CD4-positive, alpha-beta T cell treated with Interleukin-10 for 1 hour (primary cell): ENCODE measurements at regions not wholly inside any gene's neighbourhood (a gene's known extent, or its start where the extent isn't known, plus 50 kb on each side); places are given as distances from the start of the nearest gene placed in this dataset.

Source experiments
- DNase-seq: peaks from one replicate; pipeline ENCODE4 v3.0.0-alpha.2; 2020

DNA sequence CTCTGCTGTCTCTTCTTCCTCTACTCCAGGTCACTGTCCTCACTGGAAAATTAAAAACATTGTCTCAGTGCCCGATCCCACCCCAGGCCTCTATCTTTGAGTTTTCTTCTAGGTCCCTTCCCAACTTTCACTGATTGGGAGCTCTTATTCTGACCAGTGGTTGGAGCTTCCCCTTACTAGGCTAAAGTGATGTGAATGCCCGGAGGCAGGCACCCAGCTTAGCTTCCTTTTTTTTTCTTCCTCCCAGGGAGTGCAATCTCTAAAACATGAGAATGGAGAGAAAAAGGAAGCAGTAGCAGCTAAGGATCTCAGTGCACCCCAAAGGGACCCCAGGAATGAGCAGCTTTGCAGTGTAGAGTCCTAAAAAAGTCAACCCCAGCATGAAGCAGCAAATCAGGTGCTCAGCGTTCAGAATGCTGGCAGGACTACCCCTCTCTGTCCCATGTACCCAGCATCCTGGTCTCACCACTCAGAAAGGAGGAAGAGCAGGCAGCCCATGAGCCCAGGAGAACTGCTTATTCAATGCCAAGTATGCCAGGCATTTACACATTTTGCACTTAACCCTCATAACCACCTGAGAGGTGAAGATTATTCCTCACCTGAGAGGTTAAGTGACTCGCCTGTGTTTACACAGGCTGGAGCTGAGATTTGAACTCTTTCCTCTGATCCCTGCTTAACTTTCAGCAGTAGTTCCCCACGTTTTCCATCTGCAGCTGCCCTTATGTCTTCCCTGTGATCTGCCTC lies 146.2 kb upstream of the PWP1 start:
- DNase-seq: no peak

DNA sequence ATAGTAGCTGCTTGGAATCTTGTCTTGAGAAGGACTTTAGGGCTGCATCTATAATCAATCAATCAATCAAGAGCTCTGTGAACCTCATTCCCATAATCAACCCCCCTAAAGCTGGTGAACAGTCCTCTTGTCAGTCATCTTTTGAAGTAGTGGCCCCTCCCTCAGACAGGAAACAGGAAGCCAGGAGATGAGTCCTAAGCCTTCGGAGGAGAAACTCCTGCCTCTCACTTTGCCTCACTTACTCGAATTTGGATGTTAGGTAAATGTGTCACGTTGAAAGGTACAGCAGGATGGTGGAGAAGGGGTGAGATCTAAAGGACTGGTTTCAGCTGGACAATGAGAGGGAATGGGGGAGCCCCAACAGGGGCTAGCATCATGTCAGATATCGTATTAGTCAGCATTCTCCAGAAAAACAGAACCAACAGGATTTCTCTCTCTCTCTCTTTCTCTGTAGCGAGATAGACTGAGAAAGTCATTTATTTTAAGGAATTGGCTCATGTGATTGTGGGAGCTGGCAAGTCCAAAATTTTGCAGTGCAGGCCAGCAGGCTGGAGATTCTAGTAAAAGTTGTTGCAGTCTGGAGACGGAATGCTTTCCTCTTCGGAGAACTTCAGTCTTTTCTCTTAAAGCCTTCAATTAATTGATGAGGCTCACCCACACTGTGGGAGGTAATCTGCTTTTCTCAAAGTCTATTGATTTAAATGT lies 144.4 kb upstream of the PWP1 start:
- no peak for DNase-seq

DNA sequence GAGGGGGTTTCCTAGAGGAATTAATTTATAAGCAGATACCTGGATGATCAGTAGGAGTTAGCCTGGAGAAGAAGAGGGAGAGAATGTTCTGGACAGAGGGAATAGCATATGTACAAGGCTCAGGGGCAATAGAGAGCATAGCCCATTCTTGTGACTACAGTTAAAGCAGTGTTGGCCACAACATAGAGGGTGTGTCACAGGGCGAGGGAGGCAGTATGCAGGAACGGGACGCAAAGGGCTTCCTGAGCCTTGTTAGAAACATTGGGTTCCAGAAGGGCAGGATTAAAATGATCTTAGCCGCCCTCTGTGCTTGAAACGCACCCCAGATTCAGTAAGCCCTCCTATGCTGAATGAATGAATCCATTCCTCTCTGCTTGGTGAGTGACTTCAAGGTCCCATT lies 142.2 kb upstream of the PWP1 start:
- DNase-seq: no peak

DNA sequence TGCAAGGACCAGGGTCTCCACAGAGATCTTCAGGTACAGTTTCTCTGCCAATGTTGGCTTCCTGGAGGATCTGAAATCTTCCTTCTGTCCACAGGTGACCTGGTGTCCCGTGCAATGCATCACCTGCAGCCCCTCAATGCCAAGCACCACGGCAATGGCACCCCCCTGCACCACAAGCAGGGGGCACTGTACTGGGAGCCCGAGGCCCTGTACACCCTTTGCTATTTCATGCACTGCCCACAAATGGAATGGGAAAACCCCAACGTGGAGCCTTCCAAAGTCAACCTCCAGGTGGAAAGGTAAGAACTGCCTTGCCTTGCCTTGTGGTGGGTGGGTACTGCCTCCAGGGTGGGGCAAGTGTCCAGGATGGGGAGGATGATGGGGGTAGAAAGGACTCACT lies 141.8 kb upstream of the PWP1 start:
- DNase-seq: no peak

DNA sequence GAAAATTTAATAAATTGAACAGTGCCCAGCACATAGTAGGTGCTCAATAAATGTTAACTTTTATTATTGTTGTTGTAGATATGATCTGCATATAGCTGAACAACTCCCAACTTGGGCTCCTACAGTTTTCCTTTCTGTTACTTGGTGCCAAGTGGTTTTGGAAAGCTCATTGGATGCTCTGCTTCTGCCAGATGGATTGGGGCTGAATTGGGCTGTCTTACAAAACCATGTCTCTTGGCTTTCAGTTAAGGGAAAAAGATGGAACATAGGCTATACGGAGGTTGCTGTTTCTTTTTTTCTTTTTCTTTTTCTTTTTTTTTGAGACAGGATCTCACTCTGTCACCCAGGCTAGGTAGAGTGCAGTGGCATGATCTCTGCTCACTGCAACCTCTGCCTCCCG lies 140.7 kb upstream of the PWP1 start:
- no peak for DNase-seq

DNA sequence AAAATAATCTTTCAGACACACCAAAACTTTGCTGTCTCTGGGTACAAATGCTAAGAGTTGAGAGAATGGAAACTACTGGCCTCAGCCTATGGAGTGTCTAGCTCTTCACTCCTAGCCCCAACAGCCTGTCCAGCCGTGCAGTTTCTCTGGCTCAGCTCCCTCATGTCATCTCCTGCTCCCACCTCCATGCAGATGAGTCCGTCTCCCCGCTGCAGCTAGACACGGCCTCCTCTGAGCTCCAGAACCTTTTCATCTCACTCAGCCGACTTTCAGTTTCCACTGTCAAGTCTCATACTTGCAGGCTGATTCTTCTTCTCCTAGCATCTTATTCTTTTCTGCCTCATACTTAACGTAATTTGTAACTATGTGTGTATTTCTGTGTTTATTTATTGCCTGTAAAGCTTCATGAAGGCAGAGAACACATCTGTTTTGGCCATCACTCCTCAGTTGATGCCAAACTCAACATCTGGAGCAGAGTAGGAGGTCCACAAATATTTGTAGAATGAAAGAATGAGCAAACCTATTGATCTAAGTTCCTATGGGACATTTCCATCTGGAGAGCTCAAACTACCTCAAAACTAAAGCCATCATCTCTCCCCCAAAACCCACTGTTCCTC lies 139.8 kb upstream of the PWP1 start:
- no peak for DNase-seq

DNA sequence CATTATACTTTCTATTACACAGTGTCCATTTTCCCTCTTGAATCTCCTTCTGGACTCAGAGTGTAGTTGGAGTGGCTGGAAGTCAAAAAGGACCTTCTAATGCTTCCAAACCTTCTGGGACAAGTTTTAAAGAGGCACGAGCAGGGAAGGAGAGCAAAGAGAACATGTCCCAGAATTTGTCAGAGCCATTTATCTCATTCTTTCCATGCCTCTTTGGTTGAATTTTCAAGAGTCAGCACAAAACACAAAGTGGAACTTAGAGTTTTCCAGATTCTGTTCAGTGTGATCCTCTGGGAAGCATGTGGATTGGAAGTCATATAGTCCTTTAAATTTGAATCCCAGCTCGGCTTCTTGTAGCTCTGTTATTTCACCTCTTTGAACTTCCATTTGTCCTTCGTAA lies 138.2 kb upstream of the PWP1 start:
- no peak for DNase-seq

DNA sequence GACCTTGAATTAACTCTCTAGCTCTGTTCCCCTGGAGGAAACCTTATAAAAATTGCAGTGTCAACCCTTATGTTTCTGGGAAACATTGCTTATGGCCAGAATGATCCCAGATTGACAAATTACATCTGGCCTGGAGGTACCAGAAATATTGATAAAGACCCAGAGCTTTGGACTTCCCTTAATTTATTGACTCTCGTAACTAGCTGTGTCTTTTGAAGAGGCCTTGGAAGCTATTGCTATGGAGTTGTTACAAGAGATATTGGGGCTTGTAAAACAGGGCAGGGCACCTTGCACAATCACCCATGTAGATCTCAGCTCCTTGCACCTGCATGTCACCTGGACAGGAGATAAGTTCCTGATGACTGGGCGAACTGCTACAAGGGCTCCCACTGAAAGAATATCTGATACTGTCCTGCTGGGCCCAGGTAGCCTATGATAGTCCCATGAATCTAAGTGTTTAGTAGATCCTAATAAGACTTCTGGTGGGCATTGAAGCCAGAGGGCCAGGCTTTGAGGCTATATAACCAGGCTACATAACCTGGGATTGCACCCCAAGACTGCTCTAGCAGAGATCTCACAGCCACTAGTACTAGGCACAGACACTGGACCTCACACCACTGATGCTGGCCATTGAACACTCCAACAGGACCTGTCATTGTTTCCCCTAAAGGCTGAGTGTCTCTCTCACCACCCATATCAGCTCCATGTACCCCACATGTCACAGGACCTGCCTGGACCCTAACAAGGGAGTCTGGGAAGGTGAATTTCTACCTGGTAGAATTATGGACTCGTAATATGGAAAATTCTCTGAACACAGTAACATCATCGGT lies 135.7 kb upstream of the PWP1 start:
- no peak for DNase-seq

DNA sequence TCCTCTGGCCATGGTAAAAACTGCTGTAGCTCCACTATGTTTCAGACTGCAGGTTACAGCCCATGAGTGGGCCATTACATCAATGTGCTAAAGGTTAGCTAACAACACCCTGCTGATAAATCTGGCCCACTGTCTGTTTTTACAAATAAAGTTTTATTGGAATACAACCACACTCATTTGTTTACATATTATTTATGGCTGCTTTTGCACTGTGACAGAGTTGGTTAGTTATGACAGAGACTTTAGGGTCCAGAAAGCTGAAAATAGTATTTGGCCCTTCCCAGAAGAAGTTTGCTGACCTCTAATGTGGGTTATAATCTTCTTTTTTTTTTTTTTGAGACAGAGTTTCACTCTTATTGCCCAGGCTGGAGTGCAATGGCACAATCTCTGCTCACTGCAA lies 134.2 kb upstream of the PWP1 start:
- DNase-seq: no peak

DNA sequence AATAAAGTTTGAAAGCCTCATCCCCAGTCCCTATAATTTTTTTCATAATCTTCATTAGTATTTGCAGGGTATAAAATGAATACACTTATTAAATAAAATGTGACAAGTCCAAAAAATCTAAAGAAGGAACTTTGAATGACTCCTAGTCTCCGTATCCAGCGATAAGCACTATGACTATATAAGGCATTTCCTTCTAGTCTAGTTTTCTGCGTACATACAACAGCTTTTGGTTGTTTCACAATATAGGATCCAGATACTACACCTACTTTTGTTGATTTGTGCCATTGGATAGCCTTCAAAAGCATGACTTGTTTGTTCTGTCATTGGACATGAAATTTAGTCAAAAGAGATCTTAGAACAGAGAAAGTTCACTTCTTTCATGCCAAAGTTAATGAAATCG lies 133.3 kb upstream of the PWP1 start:
- DNase-seq: no peak

DNA sequence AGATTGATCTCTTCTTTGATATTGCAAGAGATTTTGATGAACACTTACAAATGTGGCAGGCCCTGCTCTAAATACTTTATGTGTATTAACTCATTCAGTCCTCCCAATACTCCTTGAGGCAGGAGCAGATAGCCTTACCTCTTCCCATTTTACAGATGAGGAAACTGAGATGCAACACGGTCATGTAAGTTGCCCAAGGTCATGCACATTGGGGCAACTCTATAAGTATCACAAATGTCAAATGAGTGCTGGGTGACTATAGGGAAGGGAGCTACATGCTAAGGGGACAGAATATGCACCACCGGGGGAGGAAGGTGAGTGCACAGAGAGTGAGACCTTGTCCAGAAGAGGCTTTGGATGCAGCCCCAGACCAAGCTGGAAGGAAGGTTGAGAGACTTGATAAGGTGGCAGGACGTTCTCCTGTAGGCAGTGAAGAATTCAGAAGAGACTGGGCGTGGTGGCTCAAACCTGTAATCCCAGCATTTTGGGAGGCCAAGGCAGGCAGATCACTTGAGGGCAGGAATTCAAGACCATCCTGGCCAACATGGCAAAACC lies 132.3 kb upstream of the PWP1 start:
- DNase-seq: no peak

DNA sequence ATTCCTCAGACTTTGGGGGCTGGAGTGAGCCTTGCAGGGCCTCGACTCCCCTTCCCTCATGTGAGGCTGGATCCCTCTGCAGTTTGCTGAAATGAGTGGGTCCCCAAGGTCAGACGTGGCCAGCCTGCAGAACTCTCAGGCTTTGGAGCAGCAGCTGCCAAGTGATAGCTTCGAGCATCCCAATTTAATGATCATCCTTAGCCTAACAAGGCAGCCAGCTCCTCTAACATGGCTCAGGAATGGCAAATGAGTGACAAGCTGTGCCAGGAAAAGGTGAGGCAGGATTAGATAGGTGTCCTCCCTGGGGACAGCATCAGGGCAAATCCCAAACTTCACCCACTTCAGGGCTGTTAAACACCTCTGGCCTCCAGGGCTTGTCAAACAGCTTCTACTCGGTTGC lies 130.7 kb upstream of the PWP1 start:
- DNase-seq: no peak

DNA sequence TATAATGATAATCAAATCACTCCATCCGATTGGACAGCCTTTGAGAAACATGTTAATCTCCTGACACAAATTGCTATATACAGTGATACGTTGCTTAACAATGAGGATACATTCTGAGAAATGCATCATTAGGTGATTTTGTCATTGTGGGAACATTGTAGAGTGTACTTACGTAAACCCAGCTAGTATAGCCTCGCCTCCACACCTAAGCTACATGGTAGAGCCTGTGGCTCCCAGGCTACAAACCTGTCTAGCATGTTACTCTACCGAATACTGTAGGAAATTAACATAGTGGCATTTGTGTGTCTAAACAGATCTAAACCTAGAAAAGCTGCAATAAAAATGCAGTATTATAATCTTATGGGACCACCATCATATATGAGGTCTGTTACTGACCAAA lies 128.6 kb upstream of the PWP1 start:
- no peak for DNase-seq

DNA sequence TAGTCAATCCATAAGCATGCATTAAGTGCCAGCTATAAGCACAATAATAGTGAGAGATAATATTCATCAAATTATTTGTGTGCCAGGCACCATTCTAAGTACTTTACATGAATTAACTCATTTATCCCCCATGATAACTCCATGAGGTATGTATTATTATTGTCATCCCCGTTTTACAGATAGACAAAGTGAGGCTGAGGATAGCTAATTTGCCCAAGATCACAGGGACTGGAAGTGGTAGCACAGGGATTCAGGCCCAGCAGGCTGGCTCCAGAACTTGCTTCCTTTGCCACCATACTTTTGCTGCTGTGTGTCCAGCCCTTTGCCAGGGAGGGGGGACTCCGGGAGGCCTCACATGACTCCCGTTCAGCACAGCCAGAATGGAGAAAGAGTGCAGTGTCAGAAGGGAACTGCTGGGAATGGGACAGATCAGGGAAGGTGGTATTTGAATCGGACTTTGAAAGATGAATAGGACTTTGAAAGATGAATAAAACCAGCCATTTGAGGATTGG lies 128.0 kb upstream of the PWP1 start:
- DNase-seq: no peak

DNA sequence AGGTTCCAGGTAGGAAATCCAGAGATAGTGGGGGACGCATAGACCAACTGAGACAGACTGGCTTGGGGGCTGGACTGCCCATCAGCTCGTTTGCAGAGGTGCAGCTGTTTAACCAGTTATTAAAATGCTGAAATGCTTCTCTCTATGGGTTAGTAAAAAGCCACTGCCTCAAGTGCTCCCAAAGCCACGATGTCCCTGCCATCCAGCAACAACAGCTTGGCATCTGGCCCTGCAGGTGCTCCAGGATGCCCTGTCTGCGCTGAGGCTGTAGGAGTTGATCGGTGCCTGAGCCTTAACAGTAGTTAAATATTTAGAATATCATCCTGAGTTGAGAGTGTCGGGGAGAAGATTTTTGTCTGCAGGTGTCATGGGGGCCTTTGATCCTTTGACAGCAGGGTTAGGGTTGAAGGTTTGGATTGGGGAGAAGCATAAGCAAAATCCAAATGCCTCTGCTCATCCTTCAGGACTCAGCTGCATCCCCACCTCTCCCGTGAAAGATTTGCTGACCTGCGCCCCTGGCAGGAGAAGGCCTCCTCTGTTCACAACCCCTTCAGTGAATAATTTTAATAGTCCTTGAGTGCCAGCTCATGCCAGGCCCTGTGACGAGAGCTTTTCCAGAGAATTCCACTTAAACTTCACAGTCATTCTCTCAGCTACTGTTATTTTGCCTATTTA lies 127.3 kb upstream of the PWP1 start:
- no peak for DNase-seq

DNA sequence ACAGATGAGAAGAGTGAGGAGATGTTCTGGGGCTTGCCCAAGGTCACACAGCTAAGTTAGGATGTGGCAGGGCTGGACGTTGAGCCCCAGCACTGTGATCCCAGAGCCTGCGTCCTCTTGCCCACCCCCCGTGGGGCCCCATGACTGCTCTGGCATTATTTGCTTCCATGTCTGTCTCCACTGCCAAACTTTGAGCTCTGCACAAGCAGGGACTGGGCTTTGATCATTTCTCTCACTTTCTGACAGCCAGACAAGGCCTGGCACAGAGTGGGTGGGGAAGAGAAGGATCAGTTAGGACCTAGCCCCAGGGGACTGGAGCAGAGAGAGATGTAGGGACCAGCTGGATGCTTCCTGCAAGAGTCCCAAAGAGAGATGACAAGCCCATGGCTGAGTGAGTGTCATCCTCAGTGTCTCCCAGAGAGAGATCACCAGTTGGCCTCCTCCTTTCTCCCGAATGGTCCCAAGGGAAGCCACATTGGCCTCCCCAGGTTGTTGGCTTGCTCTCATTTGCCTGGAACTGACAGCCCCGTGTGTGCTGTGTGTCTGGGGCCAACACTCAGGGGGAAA lies 126.7 kb upstream of the PWP1 start:
- no peak for DNase-seq

DNA sequence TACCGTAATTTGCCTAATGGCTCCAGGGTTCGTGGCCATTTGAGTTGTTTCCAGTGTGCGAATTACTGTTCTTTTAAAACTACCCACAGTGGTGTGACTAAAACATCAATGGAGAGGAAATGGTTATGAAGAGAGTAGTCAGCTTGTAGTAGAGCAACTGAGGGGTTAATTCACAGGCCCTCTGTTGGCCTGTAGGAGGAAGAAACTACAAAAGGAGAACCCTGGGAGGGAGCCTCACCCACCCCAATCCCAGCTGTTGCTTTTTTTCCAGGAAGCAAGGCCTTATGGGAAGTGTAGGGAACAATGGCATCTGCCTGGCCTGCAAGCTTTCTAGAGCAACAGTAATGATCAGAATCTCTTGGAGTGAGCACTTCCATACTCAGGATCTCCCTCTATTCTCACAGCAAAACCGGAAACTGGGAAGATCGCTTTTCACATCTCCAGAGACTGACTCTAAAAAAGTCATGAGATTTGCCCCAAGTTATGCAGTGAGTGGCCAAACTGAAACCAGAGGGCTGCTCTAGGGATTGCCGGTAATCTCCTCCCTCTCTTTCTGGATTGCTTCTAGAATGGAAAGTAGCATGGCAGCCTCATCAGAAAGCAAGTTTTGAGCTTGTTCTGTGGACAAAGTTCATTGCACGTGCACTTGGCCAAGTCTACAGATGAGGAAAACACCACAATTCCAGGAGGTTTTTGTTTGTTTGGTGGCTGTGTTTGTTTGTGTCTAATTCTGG lies 125.3 kb upstream of the PWP1 start:
- no peak for DNase-seq

DNA sequence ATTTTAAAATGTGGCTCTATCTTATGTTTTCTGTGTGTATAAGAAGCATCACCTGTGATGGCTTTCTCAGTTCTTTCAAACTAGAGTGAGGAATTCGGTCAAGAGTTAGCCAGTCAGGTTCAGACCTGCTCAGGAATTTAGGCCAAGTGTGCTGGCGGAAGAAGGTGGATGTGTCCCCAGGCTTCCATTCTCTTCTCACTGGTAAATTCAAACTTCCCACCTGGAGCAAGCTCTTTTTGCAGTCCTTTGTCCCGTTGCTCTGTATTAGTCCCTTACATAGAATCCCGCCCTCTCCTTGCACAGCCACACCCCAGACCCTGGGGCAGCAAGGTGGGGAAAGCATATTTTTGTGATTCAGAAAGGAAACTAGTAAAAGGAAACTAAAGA lies 124.7 kb upstream of the PWP1 start:
- no peak for DNase-seq

DNA sequence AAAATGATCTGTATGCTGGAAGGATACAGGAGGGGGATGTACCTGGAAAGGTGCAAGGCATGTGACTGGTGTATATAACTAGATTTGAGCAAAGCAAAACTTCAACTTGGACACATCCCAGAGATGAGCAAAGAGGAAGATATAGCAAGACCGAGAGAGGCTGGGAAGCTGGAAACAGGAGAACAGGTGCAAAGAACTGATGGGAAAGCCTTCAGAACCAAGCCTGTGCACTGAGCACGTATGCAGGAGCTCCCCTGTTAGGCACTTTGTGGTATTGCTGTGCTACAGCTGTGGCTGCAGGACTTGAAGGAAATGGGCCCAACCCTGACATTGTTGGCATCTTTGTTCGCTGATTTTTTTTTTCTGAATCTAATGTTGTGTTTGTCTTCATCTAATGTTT lies 120.7 kb upstream of the PWP1 start:
- DNase-seq: no peak

DNA sequence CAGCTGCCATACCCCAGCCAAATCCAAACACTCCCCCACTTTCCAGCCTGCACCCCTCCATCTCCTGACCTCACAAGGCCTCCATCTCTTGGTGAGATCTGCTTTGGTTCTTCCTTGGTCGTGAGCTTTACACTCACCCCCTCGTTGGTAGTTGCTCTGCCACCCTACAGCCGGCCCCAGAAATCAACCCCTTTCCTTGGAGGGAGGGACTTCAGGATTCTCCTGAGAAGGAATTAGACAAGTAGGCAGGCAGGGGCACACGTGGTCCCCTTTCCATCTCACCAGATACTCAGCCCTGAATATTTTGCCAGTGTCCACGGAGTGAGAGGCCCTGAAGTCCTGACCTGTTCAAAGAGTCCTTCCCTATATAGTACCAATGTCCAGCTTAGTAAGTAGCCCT lies 120.0 kb upstream of the PWP1 start:
- no peak for DNase-seq

DNA sequence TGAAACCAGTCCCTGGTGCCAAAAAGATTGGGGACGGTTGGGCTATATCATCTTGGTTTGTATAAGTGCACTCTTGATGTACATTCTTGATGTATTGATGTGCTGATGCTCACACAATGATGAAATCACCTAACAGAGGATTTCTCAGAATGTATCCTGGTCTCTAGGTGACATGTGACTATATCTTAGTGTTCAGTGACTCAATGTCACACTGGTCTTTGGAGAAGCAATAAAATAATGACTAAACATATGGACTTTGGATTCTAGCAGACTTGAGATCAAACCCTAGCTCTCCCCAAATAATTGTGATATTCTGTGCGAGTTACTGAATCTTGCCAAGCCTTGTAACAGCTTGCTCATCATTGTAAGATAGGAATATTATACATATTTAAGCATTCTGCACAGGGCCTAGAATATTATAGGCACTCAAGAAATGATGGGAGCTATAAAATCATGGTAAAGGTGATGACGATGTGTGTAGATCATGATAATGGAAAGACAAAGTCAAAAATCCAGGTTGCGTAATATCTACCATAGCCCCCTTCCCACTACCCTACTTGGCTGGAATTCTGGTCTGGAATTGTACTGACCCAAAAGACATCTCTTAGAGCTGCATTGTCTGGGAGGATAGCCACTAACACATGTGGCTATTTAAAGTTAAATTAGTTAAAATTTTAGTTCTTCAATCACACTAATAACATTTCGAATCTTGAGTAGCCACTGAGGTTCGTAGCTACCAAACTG lies 117.6 kb upstream of the PWP1 start:
- no peak for DNase-seq
